ENCODE measurements at regions not wholly inside any gene's neighbourhood (a gene's known extent, or its start where the extent isn't known, plus 50 kb on each side); places are given as distances from the start of the nearest gene placed in this dataset.

GRCh38 chr2:147519178-147519577 lies 325.7 kb upstream of the ACVR2A start:
- ATAC-seq (ENCODE audit: low read depth) (no peak), DNase-seq (no peak)
- no peaks in the 10 kb centered on the region for H3K9me3 Mint-ChIP-seq (ENCODE audit: insufficient read depth)
- no peaks in the 10 kb centered on the region for H3K4me1 Mint-ChIP-seq
- Histone ChIP-seq H3K79me2 (ENCODE audit: control insufficient read depth, insufficient read depth, low read length) (no peaks in the 10 kb centered on the region), H4K20me1 (ENCODE audit: control insufficient read depth, insufficient read depth, low read length, poor library complexity, severe bottlenecking) (no peaks in the 10 kb centered on the region), H3K36me3 (replicated peaks in 1 of 2; ENCODE audit: control extremely low read depth in 1 of 2, control insufficient read depth in 1 of 2, extremely low read depth in 1 of 2, insufficient read depth in 2 of 2, low read length in 1 of 2) (no peaks in the 10 kb centered on the region), H3K4me3 (ENCODE audit: control extremely low read depth in 1 of 5, extremely low read depth in 1 of 5, insufficient read depth in 1 of 5, low read depth in 2 of 5, low read length in 4 of 5) (no peak overlapping the region), H3K4me1 (ENCODE audit: control insufficient read depth in 2 of 2, insufficient read depth in 2 of 2, low read length in 2 of 2) (no peaks in the 10 kb centered on the region), H3K9me3 (ENCODE audit: control extremely low read depth in 1 of 3, control insufficient read depth in 2 of 3, insufficient read depth in 1 of 3, low read length in 2 of 3) (no peaks in the 10 kb centered on the region), H2AFZ (ENCODE audit: insufficient read depth, low read depth, low read length, poor library complexity, severe bottlenecking) (no peak overlapping the region), H3K27me3 (replicated peaks in 1 of 4; ENCODE audit: control extremely low read depth in 1 of 4, control insufficient read depth in 3 of 4, insufficient read depth in 4 of 4, low read length in 3 of 4) (no peaks in the 10 kb centered on the region), H3K4me2 (replicated peaks; ENCODE audit: low read depth, low read length, poor library complexity, severe bottlenecking) (no peak overlapping the region), H3K27ac (ENCODE audit: low read length in 2 of 2) (no peak overlapping the region), H3K9ac (ENCODE audit: low read length) (no peak overlapping the region)
- 86% methylated on average over 2 of the region's 2 CpGs for WGBS (ENCODE audit: insufficient coverage)
- ChIA-PET POLR2A (no interaction called here), CTCF (no interaction called here)
- no peak for TF ChIP-seq EZH2 (IDR thresholded peaks at IDR 0.05; ENCODE audit: borderline replicate concordance, insufficient read depth, low read depth, low read length, poor library complexity, severe bottlenecking)
- no peak for TF ChIP-seq CTCF (IDR thresholded peaks at IDR 0.05)
- no peak overlapping the region for H3K4me3 Mint-ChIP-seq
- H3K27ac Mint-ChIP-seq: no peak overlapping the region
- intact Hi-C loops (cut with micrococcal nuclease): no loop called here
- peaks cover 7% of the 10 kb centered on the region for H3K27me3 Mint-ChIP-seq

- Histone ChIP-seq H3K4me1 (ENCODE audit: control insufficient read depth in 2 of 2, insufficient read depth in 2 of 2, low read length in 2 of 2) (no peaks in the 10 kb centered on the region), H3K27me3 (replicated peaks in 1 of 4; ENCODE audit: control extremely low read depth in 1 of 4, control insufficient read depth in 3 of 4, insufficient read depth in 4 of 4, low read length in 3 of 4) (no peaks in the 10 kb centered on the region), H3K9me3 (ENCODE audit: control extremely low read depth in 1 of 3, control insufficient read depth in 2 of 3, insufficient read depth in 1 of 3, low read length in 2 of 3) (no peaks in the 10 kb centered on the region), H3K36me3 (replicated peaks in 1 of 2; ENCODE audit: control extremely low read depth in 1 of 2, control insufficient read depth in 1 of 2, extremely low read depth in 1 of 2, insufficient read depth in 2 of 2, low read length in 1 of 2) (no peaks in the 10 kb centered on the region), H2AFZ (ENCODE audit: insufficient read depth, low read depth, low read length, poor library complexity, severe bottlenecking) (no peak overlapping the region), H3K9ac (ENCODE audit: low read length) (no peak overlapping the region), H3K27ac (ENCODE audit: low read length in 2 of 2) (no peak overlapping the region), H4K20me1 (ENCODE audit: control insufficient read depth, insufficient read depth, low read length, poor library complexity, severe bottlenecking) (no peaks in the 10 kb centered on the region), H3K79me2 (ENCODE audit: control insufficient read depth, insufficient read depth, low read length) (no peaks in the 10 kb centered on the region), H3K4me3 (ENCODE audit: control extremely low read depth in 1 of 5, extremely low read depth in 1 of 5, insufficient read depth in 1 of 5, low read depth in 2 of 5, low read length in 4 of 5) (no peak overlapping the region), H3K4me2 (replicated peaks; ENCODE audit: low read depth, low read length, poor library complexity, severe bottlenecking) (no peak overlapping the region)
- TF ChIP-seq EZH2 (IDR thresholded peaks at IDR 0.05; ENCODE audit: borderline replicate concordance, insufficient read depth, low read depth, low read length, poor library complexity, severe bottlenecking) (no peak), CTCF (IDR thresholded peaks at IDR 0.05) (no peak)
- DNase-seq (no peak), ATAC-seq (ENCODE audit: low read depth) (no peak)
- H3K27me3 Mint-ChIP-seq: peaks cover 9% of the 10 kb centered on the region
- H3K9me3 Mint-ChIP-seq (ENCODE audit: insufficient read depth): no peaks in the 10 kb centered on the region
- ChIA-PET POLR2A (no interaction called here), CTCF (no interaction called here)
- intact Hi-C loops (cut with micrococcal nuclease): no loop called here
- no peaks in the 10 kb centered on the region for H3K4me1 Mint-ChIP-seq
- H3K4me3 Mint-ChIP-seq: no peak overlapping the region
- no peak overlapping the region for H3K27ac Mint-ChIP-seq
- WGBS (ENCODE audit: insufficient coverage): no CpG with 5 or more reads among the region's 1 CpG
Observed at GRCh38 chr2:147515213-147515612, 329.6 kb upstream of the ACVR2A start.
